ENCODE measurements at regions not wholly inside any gene's neighbourhood (a gene's known extent, or its start where the extent isn't known, plus 50 kb on each side); places are given as distances from the start of the nearest gene placed in this dataset.

- Histone ChIP-seq H3K27ac (ENCODE audit: insufficient read depth, low read length) (no peak overlapping the region), H3K9me3 (ENCODE audit: control insufficient read depth, insufficient read depth, low read length) (no peaks in the 10 kb centered on the region), H2AK9ac (replicated peaks; ENCODE audit: low read depth, low read length, poor library complexity) (no peak overlapping the region), H4K20me1 (ENCODE audit: insufficient read depth, low read length) (no peaks in the 10 kb centered on the region), H3K36me3 (ENCODE audit: control insufficient read depth, insufficient read depth, low read length) (no peaks in the 10 kb centered on the region), H4K91ac (ENCODE audit: insufficient read depth, low read depth, low read length) (no peak overlapping the region), H3K27me3 (ENCODE audit: control insufficient read depth, insufficient read depth, low read length) (peaks cover 12% of the 10 kb centered on the region), H2BK15ac (ENCODE audit: low read depth, low read length) (no peak overlapping the region), H2BK5ac (ENCODE audit: low read depth, low read length, poor library complexity, severe bottlenecking) (no peak overlapping the region), H3K79me1 (ENCODE audit: low read depth in 1 of 2, low read length in 2 of 2) (no peaks in the 10 kb centered on the region), H3K14ac (replicated peaks; ENCODE audit: low read depth, low read length) (no peak overlapping the region), H2BK120ac (ENCODE audit: low read depth, low read length) (no peak overlapping the region), H3K9me1 (ENCODE audit: insufficient read depth, low read length) (no peaks in the 10 kb centered on the region), H4K5ac (ENCODE audit: low read depth, low read length) (no peak overlapping the region), H3K4me1 (ENCODE audit: control insufficient read depth, insufficient read depth, low read length) (no peaks in the 10 kb centered on the region), H2AFZ (replicated peaks; ENCODE audit: low read length, poor library complexity) (no peak overlapping the region), H2BK20ac (ENCODE audit: low read depth, low read length) (no peak overlapping the region), H3K23ac (ENCODE audit: low read depth, low read length) (no peak overlapping the region), H3K9ac (ENCODE audit: low read depth, low read length) (no peak overlapping the region), H3K4me3 (ENCODE audit: insufficient read depth, low read depth, low read length) (no peak overlapping the region), H2AK5ac (ENCODE audit: low read depth, low read length) (no peak overlapping the region), H3K4me2 (ENCODE audit: low read depth, low read length) (no peak overlapping the region), H3K4ac (ENCODE audit: low read depth, low read length) (no peak overlapping the region), H4K8ac (ENCODE audit: low read depth in 2 of 2, low read length in 2 of 2) (no peak overlapping the region), H3K56ac (ENCODE audit: extremely low read depth, insufficient read depth, low read length) (no peak overlapping the region), H3K18ac (ENCODE audit: low read depth, low read length) (no peak overlapping the region)
- BruUV-seq (replicated peaks) = no TSS peak
- ChIA-PET POLR2A (ENCODE audit: unreplicated experiment) (no interaction called here), CTCF (no interaction called here)
- WGBS, 2 experiments (ENCODE audit: extremely low coverage in 2 of 2, insufficient read length in 1 of 2) = no CpG with 5 or more reads among the region's 1 CpG
- dilution Hi-C loops (cut with HindIII; ENCODE audit: low sequenced_read_pairs, unreplicated experiment) = no loop called here
- TF ChIP-seq BHLHE40 (IDR thresholded peaks at IDR 0.05; ENCODE audit: low read depth, low read length) = no peak
- no peak for TF ChIP-seq MAFK (IDR thresholded peaks at IDR 0.05; ENCODE audit: low read depth, low read length)
- TF ChIP-seq ELK1 (IDR thresholded peaks at IDR 0.05; ENCODE audit: borderline replicate concordance, low read depth, low read length) = no peak
- TF ChIP-seq, protein P1, sequence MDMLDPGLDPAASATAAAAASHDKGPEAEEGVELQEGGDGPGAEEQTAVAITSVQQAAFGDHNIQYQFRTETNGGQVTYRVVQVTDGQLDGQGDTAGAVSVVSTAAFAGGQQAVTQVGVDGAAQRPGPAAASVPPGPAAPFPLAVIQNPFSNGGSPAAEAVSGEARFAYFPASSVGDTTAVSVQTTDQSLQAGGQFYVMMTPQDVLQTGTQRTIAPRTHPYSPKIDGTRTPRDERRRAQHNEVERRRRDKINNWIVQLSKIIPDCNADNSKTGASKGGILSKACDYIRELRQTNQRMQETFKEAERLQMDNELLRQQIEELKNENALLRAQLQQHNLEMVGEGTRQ (IDR thresholded peaks at IDR 0.05; ENCODE audit: low read depth, low read length) = no peak
- no peak for TF ChIP-seq FOS (IDR thresholded peaks at IDR 0.05; ENCODE audit: low read depth, low read length)
- TF ChIP-seq, protein P2, sequence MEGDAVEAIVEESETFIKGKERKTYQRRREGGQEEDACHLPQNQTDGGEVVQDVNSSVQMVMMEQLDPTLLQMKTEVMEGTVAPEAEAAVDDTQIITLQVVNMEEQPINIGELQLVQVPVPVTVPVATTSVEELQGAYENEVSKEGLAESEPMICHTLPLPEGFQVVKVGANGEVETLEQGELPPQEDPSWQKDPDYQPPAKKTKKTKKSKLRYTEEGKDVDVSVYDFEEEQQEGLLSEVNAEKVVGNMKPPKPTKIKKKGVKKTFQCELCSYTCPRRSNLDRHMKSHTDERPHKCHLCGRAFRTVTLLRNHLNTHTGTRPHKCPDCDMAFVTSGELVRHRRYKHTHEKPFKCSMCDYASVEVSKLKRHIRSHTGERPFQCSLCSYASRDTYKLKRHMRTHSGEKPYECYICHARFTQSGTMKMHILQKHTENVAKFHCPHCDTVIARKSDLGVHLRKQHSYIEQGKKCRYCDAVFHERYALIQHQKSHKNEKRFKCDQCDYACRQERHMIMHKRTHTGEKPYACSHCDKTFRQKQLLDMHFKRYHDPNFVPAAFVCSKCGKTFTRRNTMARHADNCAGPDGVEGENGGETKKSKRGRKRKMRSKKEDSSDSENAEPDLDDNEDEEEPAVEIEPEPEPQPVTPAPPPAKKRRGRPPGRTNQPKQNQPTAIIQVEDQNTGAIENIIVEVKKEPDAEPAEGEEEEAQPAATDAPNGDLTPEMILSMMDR (conservative IDR thresholded peaks at IDR 0.05; ENCODE audit: low read depth, low read length) = no peak
- TF ChIP-seq RCOR1 (IDR thresholded peaks at IDR 0.05; ENCODE audit: insufficient replicate concordance, low read length) = no peak
- TF ChIP-seq RFX5 (IDR thresholded peaks at IDR 0.05; ENCODE audit: low read depth, low read length) = no peak
- no peak for TF ChIP-seq POLR2A (IDR thresholded peaks at IDR 0.05; ENCODE audit: low read depth, low read length)
- no peak for TF ChIP-seq CHD1 (IDR thresholded peaks at IDR 0.05; ENCODE audit: low read depth, low read length)
- no peak for TF ChIP-seq MXI1 (IDR thresholded peaks at IDR 0.05; ENCODE audit: borderline replicate concordance, low read depth, low read length)
- no peak for TF ChIP-seq RAD21 (IDR thresholded peaks at IDR 0.05; ENCODE audit: low read length)
- no peak for TF ChIP-seq MAZ (IDR thresholded peaks at IDR 0.05; ENCODE audit: borderline replicate concordance, low read depth, low read length)
- TF ChIP-seq CEBPB (IDR thresholded peaks at IDR 0.05; ENCODE audit: low read depth, low read length) = no peak
- no peak for TF ChIP-seq SMC3 (IDR thresholded peaks at IDR 0.05; ENCODE audit: low read depth, low read length)
- intact Hi-C loops (cut with micrococcal nuclease) = no loop called here
- DNase-seq (no peak), ATAC-seq (ENCODE audit: low read depth) (no peak)
- in situ Hi-C loops (cut with MboI; ENCODE audit: low sequenced_read_pairs) = no loop called here
Observed at GRCh38 chr3:44030687-44031305, 210.9 kb upstream of the TOPAZ1 start.

Measured in IMR-90 (cell line).